Calu3 (cell line): ENCODE measurements at regions not wholly inside any gene's neighbourhood (a gene's known extent, or its start where the extent isn't known, plus 50 kb on each side); places are given as distances from the start of the nearest gene placed in this dataset.
"Not testable (repeated sequence)": the region's sequence is repeated elsewhere in the genome, so short reads cannot be mapped to it uniquely, and the experiment has no call there.

Experiments used
- BruUV-seq: library from RNA; stranded (reverse); fragments of 400-500 nt; replicated peaks from 2 replicates; lab custom pipeline; 2021; lab: Mats Ljungman, UMichigan
- CTCF ChIA-PET: fragments of 300-600 bp; sonication (Branson Sonifier 250); formaldehyde crosslinking; loops from one replicate; lab custom pipeline; 2022; ENCODE audit warnings: antibody characterized with exemption; lab: Charles Lee
- DNase-seq: peaks from one replicate; pipeline ENCODE4 v3.0.0; 2022
- H3K27ac Mint-ChIP-seq: one replicate; pipeline ENCODE4 v1.8.0; 2022; ENCODE audit warnings: mixed read lengths; ENCODE audit not compliant: unreplicated experiment
- H3K27me3 Mint-ChIP-seq: one replicate; pipeline ENCODE4 v1.8.0; 2022; ENCODE audit warnings: mixed read lengths; ENCODE audit not compliant: unreplicated experiment
- H3K36me3 Mint-ChIP-seq: one replicate; pipeline ENCODE4 v1.8.0; 2022; ENCODE audit warnings: mild to moderate bottlenecking, moderate library complexity, mixed read lengths; ENCODE audit not compliant: insufficient read depth, unreplicated experiment
- H3K4me1 Mint-ChIP-seq: one replicate; pipeline ENCODE4 v1.8.0; 2022; ENCODE audit warnings: mild to moderate bottlenecking, low read depth, mixed read lengths; ENCODE audit not compliant: unreplicated experiment
- H3K4me3 Mint-ChIP-seq: one replicate; pipeline ENCODE4 v1.8.0; 2022; ENCODE audit warnings: mild to moderate bottlenecking, low read depth, moderate library complexity, mixed read lengths; ENCODE audit not compliant: unreplicated experiment
- H3K9me3 Mint-ChIP-seq: one replicate; pipeline ENCODE4 v1.8.0; 2022; ENCODE audit warnings: low read depth, mixed read lengths; ENCODE audit not compliant: unreplicated experiment
- CTCF ChIP-seq: fragments of 200-600 bp; IDR thresholded peaks from one replicate; pipeline ENCODE4 v1.8.0; 2022; ENCODE audit warnings: antibody characterized with exemption; ENCODE audit not compliant: unreplicated experiment
- intact Hi-C: fragments of 100-400 bp; cut with micrococcal nuclease; formaldehyde crosslinking; loops from one replicate; pipeline ENCODE4 v1.10.0; 2022; ENCODE audit not compliant: unreplicated experiment

- no peaks in the 10 kb centered on the region for H3K9me3 Mint-ChIP-seq
- H3K4me1 Mint-ChIP-seq: no peaks in the 10 kb centered on the region
- TF ChIP-seq CTCF: no peak
- CTCF ChIA-PET: interaction anchor here (0.5 kb wide), 1 partner anchor 100 kb away, joined by 3 read pairs; no protein-coding TSS in a partner anchor
- no peak for DNase-seq
- BruUV-seq: no TSS peak
- H3K27me3 Mint-ChIP-seq: no peaks in the 10 kb centered on the region
- intact Hi-C loops: no loop called here
- H3K4me3 Mint-ChIP-seq: no peak overlapping the region
- no peaks in the 10 kb centered on the region for H3K36me3 Mint-ChIP-seq
- H3K27ac Mint-ChIP-seq: no peak overlapping the region
Measured at GRCh38 chr6:105676857-105677256, 274.0 kb upstream of the PREP start.

- no peak for DNase-seq
- Mint-ChIP-seq H3K27me3 (no peaks in the 10 kb centered on the region), H3K9me3 (no peaks in the 10 kb centered on the region), H3K4me3 (no peak overlapping the region), H3K36me3 (no peaks in the 10 kb centered on the region), H3K4me1 (no peaks in the 10 kb centered on the region), H3K27ac (no peak overlapping the region)
- CTCF ChIA-PET: no interaction called here
- intact Hi-C loops: no loop called here
- no peak for TF ChIP-seq CTCF
- no TSS peak for BruUV-seq
Measured at GRCh38 chr6:105675715-105676397, 273.0 kb upstream of the PREP start.

- BruUV-seq, H3K9me3 Mint-ChIP-seq, CTCF ChIA-PET, H3K36me3 Mint-ChIP-seq, H3K27ac Mint-ChIP-seq, H3K4me1 Mint-ChIP-seq, H3K4me3 Mint-ChIP-seq, DNase-seq, intact Hi-C loops, H3K27me3 Mint-ChIP-seq: not testable (repeated sequence)
Measured at GRCh38 chr6:105672856-105673538, 270.1 kb upstream of the PREP start.

GRCh38 chr6:105669232-105669631, 266.4 kb upstream of the PREP start:
- Mint-ChIP-seq H3K36me3 (no peaks in the 10 kb centered on the region), H3K27me3 (no peaks in the 10 kb centered on the region), H3K4me3 (no peak overlapping the region), H3K4me1 (no peaks in the 10 kb centered on the region), H3K9me3 (no peaks in the 10 kb centered on the region), H3K27ac (no peak overlapping the region)
- intact Hi-C loops: no loop called here
- BruUV-seq: no TSS peak
- no peak for TF ChIP-seq CTCF
- no peak for DNase-seq
- CTCF ChIA-PET: no interaction called here

GRCh38 chr6:105667056-105667455, 264.2 kb upstream of the PREP start:
- Mint-ChIP-seq H3K36me3 (no peaks in the 10 kb centered on the region), H3K4me3 (no peak overlapping the region), H3K27me3 (no peaks in the 10 kb centered on the region), H3K9me3 (no peaks in the 10 kb centered on the region), H3K27ac (no peak overlapping the region), H3K4me1 (no peaks in the 10 kb centered on the region)
- CTCF ChIA-PET: no interaction called here
- no peak for TF ChIP-seq CTCF
- no TSS peak for BruUV-seq
- DNase-seq: no peak
- intact Hi-C loops: no loop called here
